ENCODE measurements at regions not wholly inside any gene's neighbourhood (a gene's known extent, or its start where the extent isn't known, plus 50 kb on each side); places are given as distances from the start of the nearest gene placed in this dataset.

- ATAC-seq: no peak
- no peaks in the 10 kb centered on the region for H3K4me1 Mint-ChIP-seq
- CTCF ChIA-PET: no interaction called here
- intact Hi-C loops (cut with DNase I, micrococcal nuclease): no loop called here
- H3K27me3 Mint-ChIP-seq: no peaks in the 10 kb centered on the region
- DNase-seq: no peak
- POLR2A ChIA-PET: no interaction called here
- H3K9me3 Mint-ChIP-seq (ENCODE audit: low read depth): no peaks in the 10 kb centered on the region
- no peaks in the 10 kb centered on the region for H3K36me3 Mint-ChIP-seq (ENCODE audit: low read depth)
- H3K27ac Mint-ChIP-seq: no peak overlapping the region
- H3K4me3 Mint-ChIP-seq: no peak overlapping the region
Observed at GRCh38 chr5:123819833-123820232, 307.9 kb downstream of the CSNK1G3 start.

GRCh38 chr5:123819386-123819785, 307.4 kb downstream of the CSNK1G3 start:
- Mint-ChIP-seq H3K4me1 (no peaks in the 10 kb centered on the region), H3K27ac (no peak overlapping the region), H3K9me3 (ENCODE audit: low read depth) (no peaks in the 10 kb centered on the region), H3K36me3 (ENCODE audit: low read depth) (no peaks in the 10 kb centered on the region), H3K4me3 (no peak overlapping the region), H3K27me3 (no peaks in the 10 kb centered on the region)
- ChIA-PET POLR2A (no interaction called here), CTCF (no interaction called here)
- ATAC-seq: no peak
- DNase-seq: no peak
- intact Hi-C loops (cut with DNase I, micrococcal nuclease): no loop called here

GRCh38 chr5:123817267-123817666, 305.3 kb downstream of the CSNK1G3 start:
- H3K27ac Mint-ChIP-seq: no peak overlapping the region
- no peaks in the 10 kb centered on the region for H3K27me3 Mint-ChIP-seq
- H3K9me3 Mint-ChIP-seq (ENCODE audit: low read depth): no peaks in the 10 kb centered on the region
- ChIA-PET POLR2A (no interaction called here), CTCF (no interaction called here)
- H3K4me3 Mint-ChIP-seq: no peak overlapping the region
- no peaks in the 10 kb centered on the region for H3K36me3 Mint-ChIP-seq (ENCODE audit: low read depth)
- no peaks in the 10 kb centered on the region for H3K4me1 Mint-ChIP-seq
- ATAC-seq (no peak), DNase-seq (no peak)
- intact Hi-C loops (cut with DNase I, micrococcal nuclease): no loop called here

GRCh38 chr5:123814801-123815470, 303.0 kb downstream of the CSNK1G3 start:
- ATAC-seq: no peak
- no peak overlapping the region for H3K4me3 Mint-ChIP-seq
- ChIA-PET POLR2A (no interaction called here), CTCF (no interaction called here)
- no peak for DNase-seq
- H3K9me3 Mint-ChIP-seq (ENCODE audit: low read depth): no peaks in the 10 kb centered on the region
- H3K27ac Mint-ChIP-seq: no peak overlapping the region
- no peaks in the 10 kb centered on the region for H3K4me1 Mint-ChIP-seq
- H3K36me3 Mint-ChIP-seq (ENCODE audit: low read depth): no peaks in the 10 kb centered on the region
- H3K27me3 Mint-ChIP-seq: no peaks in the 10 kb centered on the region
- intact Hi-C loops (cut with DNase I, micrococcal nuclease): no loop called here

- no peaks in the 10 kb centered on the region for H3K27me3 Mint-ChIP-seq
- DNase-seq: no peak
- no peak for ATAC-seq
- no peaks in the 10 kb centered on the region for H3K9me3 Mint-ChIP-seq (ENCODE audit: low read depth)
- no peak overlapping the region for H3K27ac Mint-ChIP-seq
- ChIA-PET CTCF (no interaction called here), POLR2A (no interaction called here)
- no peaks in the 10 kb centered on the region for H3K36me3 Mint-ChIP-seq (ENCODE audit: low read depth)
- intact Hi-C loops (cut with DNase I, micrococcal nuclease): no loop called here
- no peaks in the 10 kb centered on the region for H3K4me1 Mint-ChIP-seq
- no peak overlapping the region for H3K4me3 Mint-ChIP-seq
Observed at GRCh38 chr5:123813937-123814624, 302.1 kb downstream of the CSNK1G3 start.

- ATAC-seq: no peak
- POLR2A ChIA-PET: no interaction called here
- CTCF ChIA-PET: no interaction called here
- H3K4me3 Mint-ChIP-seq: no peak overlapping the region
- H3K36me3 Mint-ChIP-seq (ENCODE audit: low read depth): no peaks in the 10 kb centered on the region
- no peak overlapping the region for H3K27ac Mint-ChIP-seq
- H3K9me3 Mint-ChIP-seq (ENCODE audit: low read depth): no peaks in the 10 kb centered on the region
- intact Hi-C loops (cut with DNase I, micrococcal nuclease): no loop called here
- H3K4me1 Mint-ChIP-seq: no peaks in the 10 kb centered on the region
- H3K27me3 Mint-ChIP-seq: no peaks in the 10 kb centered on the region
- no peak for DNase-seq
Observed at GRCh38 chr5:123813264-123813663, 301.3 kb downstream of the CSNK1G3 start.

- H3K36me3 Mint-ChIP-seq (ENCODE audit: low read depth): no peaks in the 10 kb centered on the region
- ChIA-PET CTCF (no interaction called here), POLR2A (no interaction called here)
- H3K4me1 Mint-ChIP-seq: no peaks in the 10 kb centered on the region
- no peak overlapping the region for H3K27ac Mint-ChIP-seq
- no peak for DNase-seq
- H3K9me3 Mint-ChIP-seq (ENCODE audit: low read depth): no peaks in the 10 kb centered on the region
- ATAC-seq: no peak
- no peak overlapping the region for H3K4me3 Mint-ChIP-seq
- intact Hi-C loops (cut with DNase I, micrococcal nuclease): no loop called here
- no peaks in the 10 kb centered on the region for H3K27me3 Mint-ChIP-seq
Observed at GRCh38 chr5:123811831-123812230, 299.9 kb downstream of the CSNK1G3 start.

- H3K27ac Mint-ChIP-seq: no peak overlapping the region
Observed at GRCh38 chr5:123810746-123811340, 298.9 kb downstream of the CSNK1G3 start.

GRCh38 chr5:123810253-123810652, 298.3 kb downstream of the CSNK1G3 start:
- Mint-ChIP-seq H3K4me1 (no peaks in the 10 kb centered on the region), H3K27ac (no peak overlapping the region), H3K27me3 (no peaks in the 10 kb centered on the region), H3K36me3 (ENCODE audit: low read depth) (no peaks in the 10 kb centered on the region), H3K9me3 (ENCODE audit: low read depth) (no peaks in the 10 kb centered on the region), H3K4me3 (no peak overlapping the region)
- CTCF ChIA-PET: no interaction called here
- ATAC-seq (no peak), DNase-seq (no peak)
- intact Hi-C loops (cut with DNase I, micrococcal nuclease): no loop called here
- POLR2A ChIA-PET: no interaction called here

More at GRCh38 chr5:123810746-123811340, 298.9 kb downstream of the CSNK1G3 start:
- POLR2A ChIA-PET: no interaction called here
- no peaks in the 10 kb centered on the region for H3K9me3 Mint-ChIP-seq (ENCODE audit: low read depth)
- no peak overlapping the region for H3K4me3 Mint-ChIP-seq
- no peaks in the 10 kb centered on the region for H3K4me1 Mint-ChIP-seq
- no peaks in the 10 kb centered on the region for H3K27me3 Mint-ChIP-seq
- intact Hi-C loops (cut with DNase I, micrococcal nuclease): no loop called here
- H3K36me3 Mint-ChIP-seq (ENCODE audit: low read depth): no peaks in the 10 kb centered on the region
- CTCF ChIA-PET: no interaction called here
- no peak for ATAC-seq
- DNase-seq: no peak

GRCh38 chr5:123809594-123810221, 297.7 kb downstream of the CSNK1G3 start:
- no peaks in the 10 kb centered on the region for H3K36me3 Mint-ChIP-seq (ENCODE audit: low read depth)
- DNase-seq: no peak
- POLR2A ChIA-PET: no interaction called here
- no peaks in the 10 kb centered on the region for H3K4me1 Mint-ChIP-seq
- H3K27ac Mint-ChIP-seq: no peak overlapping the region
- CTCF ChIA-PET: no interaction called here
- H3K27me3 Mint-ChIP-seq: no peaks in the 10 kb centered on the region
- no peak overlapping the region for H3K4me3 Mint-ChIP-seq
- intact Hi-C loops (cut with DNase I, micrococcal nuclease): no loop called here
- ATAC-seq: no peak
- no peaks in the 10 kb centered on the region for H3K9me3 Mint-ChIP-seq (ENCODE audit: low read depth)

GRCh38 chr5:123808461-123809380, 296.7 kb downstream of the CSNK1G3 start:
- Mint-ChIP-seq H3K9me3 (ENCODE audit: low read depth) (no peaks in the 10 kb centered on the region), H3K27ac (no peak overlapping the region), H3K36me3 (ENCODE audit: low read depth) (no peaks in the 10 kb centered on the region), H3K4me1 (no peaks in the 10 kb centered on the region), H3K4me3 (no peak overlapping the region), H3K27me3 (no peaks in the 10 kb centered on the region)
- intact Hi-C loops (cut with DNase I, micrococcal nuclease): no loop called here
- ChIA-PET POLR2A (no interaction called here), CTCF (interaction anchor here (0.5 kb wide), 1 partner anchor 393 kb away, joined by 3 read pairs; no protein-coding TSS in a partner anchor)
- no peak for DNase-seq
- ATAC-seq: no peak

Measured in activated CD4-positive, alpha-beta T cell treated with anti-CD3 and anti-CD28 coated beads for 36 hours (primary cell).